Hematopoietic multipotent progenitor cell (in vitro differentiated cells): ENCODE measurements at regions not wholly inside any gene's neighbourhood (a gene's known extent, or its start where the extent isn't known, plus 50 kb on each side); places are given as distances from the start of the nearest gene placed in this dataset.

Experiments
- DNase-seq, 3 donors: peaks; one replicate each; pipeline ENCODE4 v3.0.0-alpha.2; 2011 to 2015; ENCODE audit warnings: low read depth in 2 of 3, low spot score in 2 of 3

- no peak for DNase-seq
Measured at GRCh38 chr18:2179498-2180183, 391.7 kb downstream of the METTL4 start.

GRCh38 chr18:2180586-2180985 lies 390.7 kb downstream of the METTL4 start:
- DNase-seq, result peak in 1 of 3 donors; percentile 15

GRCh38 chr18:2183432-2183831 lies 387.9 kb downstream of the METTL4 start:
- DNase-seq, result no peak

GRCh38 chr18:2186967-2187366 lies 384.3 kb downstream of the METTL4 start:
- no peak for DNase-seq

- no peak for DNase-seq
Measured at GRCh38 chr18:2188258-2188657, 383.0 kb downstream of the METTL4 start.

- DNase-seq, result no peak
Measured at GRCh38 chr18:2191180-2191790, 380.0 kb downstream of the METTL4 start.

- DNase-seq, result no peak
Measured at GRCh38 chr18:2192562-2192961, 378.7 kb downstream of the METTL4 start.

- no peak for DNase-seq
Measured at GRCh38 chr18:2197946-2198345, 373.4 kb downstream of the METTL4 start.

GRCh38 chr18:2199060-2199459 lies 372.2 kb downstream of the METTL4 start:
- DNase-seq, result no peak

- DNase-seq, result no peak
Measured at GRCh38 chr18:2201036-2201600, 370.2 kb downstream of the METTL4 start.

GRCh38 chr18:2204736-2205135 lies 366.6 kb downstream of the METTL4 start:
- DNase-seq, result no peak

GRCh38 chr18:2207294-2207693 lies 364.0 kb downstream of the METTL4 start:
- DNase-seq, result no peak

- DNase-seq, result no peak
Measured at GRCh38 chr18:2212598-2213205, 358.6 kb downstream of the METTL4 start.

GRCh38 chr18:2213905-2214304 lies 357.4 kb downstream of the METTL4 start:
- no peak for DNase-seq

- DNase-seq, result no peak
Measured at GRCh38 chr18:2217356-2217755, 353.9 kb downstream of the METTL4 start.

GRCh38 chr18:2218101-2218500 lies 353.2 kb downstream of the METTL4 start:
- no peak for DNase-seq

- DNase-seq, result no peak
Measured at GRCh38 chr18:2219706-2220105, 351.6 kb downstream of the METTL4 start.

- DNase-seq, result no peak
Measured at GRCh38 chr18:2222270-2223185, 348.8 kb downstream of the METTL4 start.

GRCh38 chr18:2223449-2223848 lies 347.9 kb downstream of the METTL4 start:
- no peak for DNase-seq

GRCh38 chr18:2223849-2224248 lies 347.5 kb downstream of the METTL4 start:
- peak in 2 of 3 donors; percentile 5 to 36 for DNase-seq

- DNase-seq, result no peak
Measured at GRCh38 chr18:2236232-2236631, 335.1 kb downstream of the METTL4 start.
